Keratinocyte (primary cell): ENCODE measurements at regions not wholly inside any gene's neighbourhood (a gene's known extent, or its start where the extent isn't known, plus 50 kb on each side); places are given as distances from the start of the nearest gene placed in this dataset.

Experiments used
- DNase-seq: peaks from one replicate; pipeline ENCODE4 v3.0.0-alpha.2; 2011; ENCODE audit warnings: low read depth, missing footprints, low spot score
- FAIRE-seq: peaks from 2 replicates; lab custom pipeline; 2011; peaks lifted over from hg19 to GRCh38; lab: Jason Lieb, UNC
- H2AFZ ChIP-seq: 2 replicates; pipeline ENCODE4 v1.6.0; 2012; ENCODE audit warnings: low read length, control low read depth, inconsistent platforms; ENCODE audit not compliant: control insufficient read depth
- H3K27ac ChIP-seq: 2 replicates; pipeline ENCODE4 v1.5.1; 2011; ENCODE audit warnings: low read length; ENCODE audit not compliant: control insufficient read depth, insufficient read depth
- H3K27me3 ChIP-seq: 3 replicates; pipeline ENCODE4 v1.6.0; 2011; ENCODE audit warnings: low read length; ENCODE audit not compliant: control insufficient read depth, insufficient read depth; ENCODE audit errors: extremely low read depth
- H3K36me3 ChIP-seq, 2 experiments: 2 replicates in 1 of 2; 3 replicates in 1 of 2; pipeline ENCODE4 v1.5.1; 2011; ENCODE audit warnings: low read length in 2 of 2, mild to moderate bottlenecking in 1 of 2; ENCODE audit not compliant: control insufficient read depth in 2 of 2, insufficient read depth in 2 of 2; ENCODE audit errors: extremely low read depth in 1 of 2
- H3K4me1 ChIP-seq: 3 replicates; pipeline ENCODE4 v1.5.1; 2011; ENCODE audit warnings: low read length; ENCODE audit not compliant: control insufficient read depth, insufficient read depth; ENCODE audit errors: extremely low read depth
- H3K4me2 ChIP-seq: 3 replicates; pipeline ENCODE4 v1.6.0; 2011; ENCODE audit warnings: low read depth, low read length; ENCODE audit not compliant: control insufficient read depth, insufficient read depth; ENCODE audit errors: extremely low read depth
- H3K4me3 ChIP-seq, 3 experiments: fragments of 200-600 bp in 1 of 3; sonication (generic) in 1 of 3; 2 replicates in 2 of 3; 3 replicates in 1 of 3; pipeline ENCODE4 v1.5.1; 2011 to 2016; ENCODE audit warnings: low read length in 3 of 3, mild to moderate bottlenecking in 3 of 3, control low read depth in 2 of 3, inconsistent platforms in 1 of 3, low read depth in 1 of 3, mixed read lengths in 1 of 3, mixed run types in 1 of 3, moderate library complexity in 1 of 3; ENCODE audit not compliant: control insufficient read depth in 2 of 3, insufficient read depth in 2 of 3; ENCODE audit errors: extremely low read depth in 1 of 3
- H3K79me2 ChIP-seq: 2 replicates; pipeline ENCODE4 v1.6.0; 2012; ENCODE audit warnings: low read length; ENCODE audit not compliant: control insufficient read depth, insufficient read depth
- H3K9ac ChIP-seq: 3 replicates; pipeline ENCODE4 v1.6.0; 2011; ENCODE audit warnings: low read length; ENCODE audit not compliant: control insufficient read depth, insufficient read depth; ENCODE audit errors: extremely low read depth
- H3K9me1 ChIP-seq: 3 replicates; pipeline ENCODE4 v1.6.0; 2011; ENCODE audit warnings: low read length; ENCODE audit not compliant: control insufficient read depth, insufficient read depth; ENCODE audit errors: extremely low read depth
- H3K9me3 ChIP-seq: 2 replicates; pipeline ENCODE4 v1.5.1; 2012; ENCODE audit warnings: low read depth, low read length; ENCODE audit not compliant: control insufficient read depth
- H4K20me1 ChIP-seq: 3 replicates; pipeline ENCODE4 v1.6.0; 2011; ENCODE audit warnings: low read length; ENCODE audit not compliant: control insufficient read depth, insufficient read depth; ENCODE audit errors: extremely low read depth
- EZH2 ChIP-seq: IDR thresholded peaks from one replicate; pipeline ENCODE4 v1.6.1; 2012; ENCODE audit warnings: inconsistent platforms, mild to moderate bottlenecking, low read length, moderate library complexity
- dilution Hi-C: fragments of 300-500 bp; cut with MboI; formaldehyde crosslinking; loops from one replicate; pipeline ENCODE4 v1.7.0; 2020; ENCODE audit warnings: low sequenced_read_pairs; ENCODE audit not compliant: extremely low pct_ligation_motif_present
- TF ChIP-seq, protein P1 (sequence below), 3 experiments: IDR thresholded peaks in 1 of 3; conservative IDR thresholded peaks in 1 of 3; optimal IDR thresholded peaks in 1 of 3; 2 replicates in 2 of 3; 3 replicates in 1 of 3; pipeline versions ENCODE3 to v1.5.1; 2011; ENCODE audit warnings: low read length in 3 of 3, mild to moderate bottlenecking in 3 of 3, moderate library complexity in 2 of 3, control low read depth in 1 of 3, inconsistent platforms in 1 of 3; ENCODE audit not compliant: insufficient read depth in 2 of 3; ENCODE audit errors: extremely low read depth in 1 of 3

DNA sequence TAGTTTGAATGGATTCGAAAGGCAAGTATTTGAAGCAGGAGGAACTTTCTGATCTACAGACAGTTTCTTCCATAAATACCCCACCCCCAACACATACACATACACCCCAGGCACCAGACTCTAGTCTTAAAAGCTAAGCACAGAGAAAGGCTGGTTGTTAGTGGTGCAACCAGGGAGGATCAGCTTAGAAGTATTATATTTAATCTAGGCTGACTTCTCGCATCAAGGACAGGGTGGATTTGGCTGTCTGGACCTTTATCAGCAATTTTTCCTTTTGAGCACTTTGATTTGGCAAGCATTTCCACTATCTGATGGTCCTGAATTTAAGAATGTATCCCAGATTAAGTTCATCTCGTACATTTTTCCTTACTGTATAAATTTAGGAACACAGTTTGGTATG, 1489.8 kb upstream of the FLRT2 start:
- no peaks in the 10 kb centered on the region for H4K20me1 ChIP-seq
- no peaks in the 10 kb centered on the region for H3K9me1 ChIP-seq
- TF ChIP-seq, protein P1, sequence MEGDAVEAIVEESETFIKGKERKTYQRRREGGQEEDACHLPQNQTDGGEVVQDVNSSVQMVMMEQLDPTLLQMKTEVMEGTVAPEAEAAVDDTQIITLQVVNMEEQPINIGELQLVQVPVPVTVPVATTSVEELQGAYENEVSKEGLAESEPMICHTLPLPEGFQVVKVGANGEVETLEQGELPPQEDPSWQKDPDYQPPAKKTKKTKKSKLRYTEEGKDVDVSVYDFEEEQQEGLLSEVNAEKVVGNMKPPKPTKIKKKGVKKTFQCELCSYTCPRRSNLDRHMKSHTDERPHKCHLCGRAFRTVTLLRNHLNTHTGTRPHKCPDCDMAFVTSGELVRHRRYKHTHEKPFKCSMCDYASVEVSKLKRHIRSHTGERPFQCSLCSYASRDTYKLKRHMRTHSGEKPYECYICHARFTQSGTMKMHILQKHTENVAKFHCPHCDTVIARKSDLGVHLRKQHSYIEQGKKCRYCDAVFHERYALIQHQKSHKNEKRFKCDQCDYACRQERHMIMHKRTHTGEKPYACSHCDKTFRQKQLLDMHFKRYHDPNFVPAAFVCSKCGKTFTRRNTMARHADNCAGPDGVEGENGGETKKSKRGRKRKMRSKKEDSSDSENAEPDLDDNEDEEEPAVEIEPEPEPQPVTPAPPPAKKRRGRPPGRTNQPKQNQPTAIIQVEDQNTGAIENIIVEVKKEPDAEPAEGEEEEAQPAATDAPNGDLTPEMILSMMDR (optimal IDR thresholded peaks at IDR 0.05 in 1 of 3, IDR thresholded peaks at IDR 0.05 in 1 of 3, conservative IDR thresholded peaks at IDR 0.05 in 1 of 3; ENCODE audit: extremely low read depth in 1 of 3, insufficient read depth in 2 of 3, low read length in 3 of 3), result no peak
- no peak for TF ChIP-seq EZH2
- no peak overlapping the region for H3K27ac ChIP-seq
- no peaks in the 10 kb centered on the region for H3K36me3 ChIP-seq
- H3K4me3 ChIP-seq, result no peak overlapping the region
- H3K9ac ChIP-seq, result no peak overlapping the region
- no peaks in the 10 kb centered on the region for H3K9me3 ChIP-seq
- DNase-seq (no peak), FAIRE-seq (no peak)
- no peak overlapping the region for H3K4me2 ChIP-seq
- dilution Hi-C loops, result no loop called here
- H3K27me3 ChIP-seq, result no peaks in the 10 kb centered on the region
- H3K79me2 ChIP-seq, result no peaks in the 10 kb centered on the region
- peaks cover 4% of the 10 kb centered on the region for H3K4me1 ChIP-seq
- no peak overlapping the region for H2AFZ ChIP-seq

DNA sequence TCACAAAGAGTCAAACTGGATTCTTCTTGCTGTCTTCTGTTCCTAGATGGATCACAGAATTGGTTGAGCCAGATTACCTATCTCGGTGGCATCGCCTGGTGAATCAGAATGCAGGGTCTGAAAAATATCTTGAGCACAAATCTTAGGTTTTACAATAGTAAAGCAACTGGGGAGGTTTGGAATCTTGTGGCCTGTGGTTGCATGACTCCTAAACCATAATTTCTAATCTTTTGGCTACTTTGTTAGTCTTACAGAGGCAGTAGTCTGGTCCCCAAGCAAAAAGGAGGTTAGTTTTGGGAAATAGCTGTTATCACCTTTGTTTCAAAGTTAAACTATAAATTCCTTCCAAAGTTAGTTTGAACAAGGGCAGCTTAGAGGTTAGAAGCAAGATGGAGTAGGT, 1488.5 kb upstream of the FLRT2 start:
- no peak overlapping the region for H3K9ac ChIP-seq
- dilution Hi-C loops, result no loop called here
- no peak for FAIRE-seq
- H3K4me2 ChIP-seq, result no peak overlapping the region
- DNase-seq, result no peak
- H3K79me2 ChIP-seq, result no peaks in the 10 kb centered on the region
- H3K36me3 ChIP-seq, result no peaks in the 10 kb centered on the region
- H3K4me1 ChIP-seq, result peaks cover 4% of the 10 kb centered on the region
- no peak overlapping the region for H2AFZ ChIP-seq
- TF ChIP-seq EZH2, result no peak
- TF ChIP-seq, protein P1 (optimal IDR thresholded peaks at IDR 0.05 in 1 of 3, IDR thresholded peaks at IDR 0.05 in 1 of 3, conservative IDR thresholded peaks at IDR 0.05 in 1 of 3; ENCODE audit: extremely low read depth in 1 of 3, insufficient read depth in 2 of 3, low read length in 3 of 3), result no peak
- no peak overlapping the region for H3K4me3 ChIP-seq
- no peaks in the 10 kb centered on the region for H3K9me3 ChIP-seq
- no peaks in the 10 kb centered on the region for H3K9me1 ChIP-seq
- H3K27ac ChIP-seq, result no peak overlapping the region
- H3K27me3 ChIP-seq, result no peaks in the 10 kb centered on the region
- no peaks in the 10 kb centered on the region for H4K20me1 ChIP-seq
